HepG2 (cell line): ENCODE measurements at regions not wholly inside any gene's neighbourhood (a gene's known extent, or its start where the extent isn't known, plus 50 kb on each side); places are given as distances from the start of the nearest gene placed in this dataset.

ENCODE experiments used
- KDM1A ChIP-seq: IDR thresholded peaks from 2 replicates; pipeline ENCODE4 v1.6.1; 2016; ENCODE audit warnings: missing compliant biosample characterization
- MEIS2 ChIP-seq: sonication (generic); formaldehyde crosslinking; IDR thresholded peaks from 2 replicates; pipeline ENCODE4 v1.9.0; 2021; ENCODE audit warnings: mild to moderate bottlenecking, missing genetic modification reagents
- TCF12 ChIP-seq, 2 experiments: fragments of 450-650 bp in 1 of 2; sonication (generic) in 1 of 2; formaldehyde crosslinking in 1 of 2; IDR thresholded peaks; 2 replicates each; pipeline versions ENCODE4 v1.6.1 to v1.8.0; 2017 to 2022; ENCODE audit warnings: antibody characterized with exemption in 1 of 2, mild to moderate bottlenecking in 1 of 2, missing genetic modification reagents in 1 of 2, moderate library complexity in 1 of 2
- ZBTB8A ChIP-seq: sonication (generic); formaldehyde crosslinking; IDR thresholded peaks from 2 replicates; pipeline ENCODE4 v1.4.0; 2020; ENCODE audit warnings: mild to moderate bottlenecking, low read depth, missing genetic modification reagents, borderline replicate concordance
- TF ChIP-seq, protein P1 (sequence below): sonication (generic); formaldehyde crosslinking; conservative IDR thresholded peaks from 2 replicates; pipeline ENCODE4 v1.4.0; 2020; ENCODE audit warnings: missing genetic modification reagents
- TF ChIP-seq, protein P2 (sequence below): sonication (generic); formaldehyde crosslinking; IDR thresholded peaks from 2 replicates; pipeline ENCODE4 v1.4.0; 2020; ENCODE audit warnings: mild to moderate bottlenecking, missing genetic modification reagents
- TF ChIP-seq, protein P3 (sequence below): IDR thresholded peaks from 2 replicates; pipeline ENCODE4 v1.6.1; 2016; ENCODE audit warnings: low read depth, borderline replicate concordance

DNA sequence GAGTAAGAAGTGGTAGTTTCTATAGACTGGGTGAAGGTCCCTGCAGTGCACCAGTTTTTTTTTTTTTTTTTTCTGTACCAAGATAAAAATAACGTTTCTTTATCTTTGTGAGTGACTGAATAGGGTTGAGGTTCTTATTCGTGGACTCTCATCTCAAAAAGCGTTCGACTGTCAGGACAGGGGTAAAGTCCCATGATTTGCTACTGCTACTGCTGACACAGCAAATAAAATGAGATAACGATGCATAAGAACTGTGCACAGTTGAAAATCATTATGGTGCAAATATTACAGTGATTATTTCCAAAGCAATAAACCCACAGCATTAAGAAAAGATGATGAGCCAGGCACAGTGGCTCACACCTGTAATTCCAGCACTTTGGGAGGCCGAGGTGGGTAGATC is 482.0 kb upstream of the CHST9 start:
- TF ChIP-seq MEIS2 (CRISPR knock-in tag) (no peak), KDM1A (CRISPR knock-in tag) (no peak), ZBTB8A (no peak), TCF12 (IDR thresholded peaks at IDR 0.05) (no peak), TCF12 (CRISPR knock-in tag; IDR thresholded peaks at IDR 0.05) (no peak)
- TF ChIP-seq, protein P1, sequence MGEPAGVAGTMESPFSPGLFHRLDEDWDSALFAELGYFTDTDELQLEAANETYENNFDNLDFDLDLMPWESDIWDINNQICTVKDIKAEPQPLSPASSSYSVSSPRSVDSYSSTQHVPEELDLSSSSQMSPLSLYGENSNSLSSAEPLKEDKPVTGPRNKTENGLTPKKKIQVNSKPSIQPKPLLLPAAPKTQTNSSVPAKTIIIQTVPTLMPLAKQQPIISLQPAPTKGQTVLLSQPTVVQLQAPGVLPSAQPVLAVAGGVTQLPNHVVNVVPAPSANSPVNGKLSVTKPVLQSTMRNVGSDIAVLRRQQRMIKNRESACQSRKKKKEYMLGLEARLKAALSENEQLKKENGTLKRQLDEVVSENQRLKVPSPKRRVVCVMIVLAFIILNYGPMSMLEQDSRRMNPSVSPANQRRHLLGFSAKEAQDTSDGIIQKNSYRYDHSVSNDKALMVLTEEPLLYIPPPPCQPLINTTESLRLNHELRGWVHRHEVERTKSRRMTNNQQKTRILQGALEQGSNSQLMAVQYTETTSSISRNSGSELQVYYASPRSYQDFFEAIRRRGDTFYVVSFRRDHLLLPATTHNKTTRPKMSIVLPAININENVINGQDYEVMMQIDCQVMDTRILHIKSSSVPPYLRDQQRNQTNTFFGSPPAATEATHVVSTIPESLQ (CRISPR knock-in tag) = no peak
- TF ChIP-seq, protein P2, sequence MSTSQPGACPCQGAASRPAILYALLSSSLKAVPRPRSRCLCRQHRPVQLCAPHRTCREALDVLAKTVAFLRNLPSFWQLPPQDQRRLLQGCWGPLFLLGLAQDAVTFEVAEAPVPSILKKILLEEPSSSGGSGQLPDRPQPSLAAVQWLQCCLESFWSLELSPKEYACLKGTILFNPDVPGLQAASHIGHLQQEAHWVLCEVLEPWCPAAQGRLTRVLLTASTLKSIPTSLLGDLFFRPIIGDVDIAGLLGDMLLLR (CRISPR knock-in tag) = no peak
- TF ChIP-seq, protein P3, sequence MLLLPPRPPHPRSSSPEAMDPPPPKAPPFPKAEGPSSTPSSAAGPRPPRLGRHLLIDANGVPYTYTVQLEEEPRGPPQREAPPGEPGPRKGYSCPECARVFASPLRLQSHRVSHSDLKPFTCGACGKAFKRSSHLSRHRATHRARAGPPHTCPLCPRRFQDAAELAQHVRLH (CRISPR knock-in tag) = no peak
